Esophagus squamous epithelium (tissue), 4 donors: ENCODE measurements at regions not wholly inside any gene's neighbourhood (a gene's known extent, or its start where the extent isn't known, plus 50 kb on each side); places are given as distances from the start of the nearest gene placed in this dataset.

Experiments used
- CTCF ChIP-seq, 6 experiments: fragments of 450-650 bp in 4 of 6; fragments of 200-600 bp in 2 of 6; sonication (generic) in 2 of 6; IDR thresholded peaks; one replicate each; pipeline ENCODE4 v1.5.1; 2016 to 2019; ENCODE audit warnings: antibody characterized with exemption in 6 of 6, mild to moderate bottlenecking in 4 of 6, moderate library complexity in 4 of 6
- POLR2A ChIP-seq, 4 donors: fragments of 450-650 bp; IDR thresholded peaks; one replicate each; pipeline ENCODE4 v1.6.1; 2017; ENCODE audit warnings: antibody characterized with exemption in 4 of 4, mild to moderate bottlenecking in 4 of 4, moderate library complexity in 3 of 4

- TF ChIP-seq CTCF (IDR thresholded peaks at IDR 0.05) (no peak), POLR2A (IDR thresholded peaks at IDR 0.05) (no peak)
Observed at GRCh38 chr13:78103936-78104335, 185.3 kb upstream of the EDNRB start.
